ENCODE measurements at regions not wholly inside any gene's neighbourhood (a gene's known extent, or its start where the extent isn't known, plus 50 kb on each side); places are given as distances from the start of the nearest gene placed in this dataset.
"Not testable (repeated sequence)": the region's sequence is repeated elsewhere in the genome, so short reads cannot be mapped to it uniquely, and the experiment has no call there.

- DNase-seq (ENCODE audit: low read depth): no peak
These were observed 245.2 kb downstream of the AACS start for GRCh38 chr12:125310461-125310860.

- no peak for DNase-seq (ENCODE audit: low read depth)
These were observed 245.8 kb downstream of the AACS start for GRCh38 chr12:125311050-125311449.

- DNase-seq (ENCODE audit: low read depth): no peak
These were observed 247.2 kb downstream of the AACS start for GRCh38 chr12:125312471-125312870.

- no peak for DNase-seq (ENCODE audit: low read depth)
These were observed 249.0 kb downstream of the AACS start for GRCh38 chr12:125314051-125314755.

- DNase-seq (ENCODE audit: low read depth): no peak
These were observed 250.5 kb downstream of the AACS start for GRCh38 chr12:125315771-125316170.

- no peak for DNase-seq (ENCODE audit: low read depth)
These were observed 254.9 kb downstream of the AACS start for GRCh38 chr12:125320177-125320576.

- no peak for DNase-seq (ENCODE audit: low read depth)
These were observed 259.7 kb downstream of the AACS start for GRCh38 chr12:125324861-125325490.

GRCh38 chr12:125329239-125330102 lies 264.2 kb downstream of the AACS start:
- DNase-seq (ENCODE audit: low read depth): no peak

GRCh38 chr12:125330645-125331341 lies 265.6 kb downstream of the AACS start:
- peak; percentile 20 for DNase-seq (ENCODE audit: low read depth)

- DNase-seq (ENCODE audit: low read depth): no peak
These were observed 266.3 kb downstream of the AACS start for GRCh38 chr12:125331342-125332052.

GRCh38 chr12:125332900-125333299 lies 267.7 kb downstream of the AACS start:
- DNase-seq (ENCODE audit: low read depth): no peak

GRCh38 chr12:125336246-125336645 lies 271.0 kb downstream of the AACS start:
- no peak for DNase-seq (ENCODE audit: low read depth)

- DNase-seq (ENCODE audit: low read depth): peak; percentile 52
These were observed 275.6 kb downstream of the AACS start for GRCh38 chr12:125340791-125341190.

- no peak for DNase-seq (ENCODE audit: low read depth)
These were observed 276.2 kb downstream of the AACS start for GRCh38 chr12:125341422-125341821.

- no peak for DNase-seq (ENCODE audit: low read depth)
These were observed 278.4 kb downstream of the AACS start for GRCh38 chr12:125343649-125344048.

GRCh38 chr12:125346362-125346761 lies 281.1 kb downstream of the AACS start:
- DNase-seq (ENCODE audit: low read depth): no peak

- no peak for DNase-seq (ENCODE audit: low read depth)
These were observed 286.6 kb downstream of the AACS start for GRCh38 chr12:125351788-125352187.

GRCh38 chr12:125353002-125353401 lies 287.8 kb downstream of the AACS start:
- DNase-seq (ENCODE audit: low read depth): not testable (repeated sequence)

GRCh38 chr12:125353871-125354270 lies 288.6 kb downstream of the AACS start:
- no peak for DNase-seq (ENCODE audit: low read depth)

GRCh38 chr12:125355614-125356013 lies 290.4 kb downstream of the AACS start:
- DNase-seq (ENCODE audit: low read depth): no peak

- DNase-seq (ENCODE audit: low read depth): no peak
These were observed 290.9 kb downstream of the AACS start for GRCh38 chr12:125356111-125356510.
